ENCODE measurements at regions not wholly inside any gene's neighbourhood (a gene's known extent, or its start where the extent isn't known, plus 50 kb on each side); places are given as distances from the start of the nearest gene placed in this dataset.
A peak's percentile ranks its signal among the peaks of the same experiment; 100 is the strongest.

GRCh38 chr18:55907453-55908175 is 319.6 kb upstream of the TCF4 start:
- no peak overlapping the region for H3K4me3 ChIP-seq (replicated peaks in 1 of 3)
- no peaks in the 10 kb centered on the region for H3K27me3 ChIP-seq
- DNase-seq, result peak in 1 of 2 donors; percentile 6
- H3K27ac ChIP-seq, result no peak overlapping the region
- H3K4me1 ChIP-seq, result no peaks in the 10 kb centered on the region
- 37 to 43% methylated on average over 6 of the region's 6 CpGs for WGBS, 2 donors
- intact Hi-C loops (cut with DNase I), result no loop called here
- TF ChIP-seq CTCF (IDR thresholded peaks at IDR 0.05) (no peak), POLR2A (IDR thresholded peaks at IDR 0.05) (no peak)
- H3K36me3 ChIP-seq, result no peaks in the 10 kb centered on the region
- no peaks in the 10 kb centered on the region for H3K9me3 ChIP-seq

- Histone ChIP-seq H3K27me3 (no peaks in the 10 kb centered on the region), H3K27ac (no peak overlapping the region), H3K36me3 (no peaks in the 10 kb centered on the region), H3K4me1 (no peaks in the 10 kb centered on the region), H3K4me3 (replicated peaks in 1 of 3) (no peak overlapping the region), H3K9me3 (no peaks in the 10 kb centered on the region)
- no peak for DNase-seq
- WGBS, 2 donors, result 71 to 82% methylated on average over 2 of the region's 2 CpGs
- no peak for TF ChIP-seq POLR2A (IDR thresholded peaks at IDR 0.05)
- TF ChIP-seq CTCF (IDR thresholded peaks at IDR 0.05), result no peak
- intact Hi-C loops (cut with DNase I), result no loop called here
Observed at GRCh38 chr18:55906536-55906935, 318.5 kb upstream of the TCF4 start.

GRCh38 chr18:55903911-55904310 is 315.9 kb upstream of the TCF4 start:
- intact Hi-C loops (cut with DNase I), result no loop called here
- WGBS, 2 donors, result 83 to 91% methylated on average over 6 of the region's 6 CpGs

GRCh38 chr18:55900380-55900779 is 312.4 kb upstream of the TCF4 start:
- H3K27me3 ChIP-seq, result no peaks in the 10 kb centered on the region
- no peak for DNase-seq
- no peaks in the 10 kb centered on the region for H3K9me3 ChIP-seq
- H3K4me3 ChIP-seq (replicated peaks in 1 of 3), result no peak overlapping the region
- WGBS, 2 donors, result 76 to 80% methylated on average over 2 of the region's 2 CpGs
- no peaks in the 10 kb centered on the region for H3K36me3 ChIP-seq
- H3K4me1 ChIP-seq, result no peaks in the 10 kb centered on the region
- intact Hi-C loops (cut with DNase I), result no loop called here
- H3K27ac ChIP-seq, result no peak overlapping the region
- TF ChIP-seq CTCF (IDR thresholded peaks at IDR 0.05) (no peak), POLR2A (IDR thresholded peaks at IDR 0.05) (no peak)

More at GRCh38 chr18:55903911-55904310, 315.9 kb upstream of the TCF4 start:
- Histone ChIP-seq H3K27ac (no peak overlapping the region), H3K4me1 (no peaks in the 10 kb centered on the region), H3K4me3 (replicated peaks in 1 of 3) (no peak overlapping the region), H3K36me3 (no peaks in the 10 kb centered on the region), H3K9me3 (no peaks in the 10 kb centered on the region), H3K27me3 (no peaks in the 10 kb centered on the region)
- TF ChIP-seq POLR2A (IDR thresholded peaks at IDR 0.05) (no peak), CTCF (IDR thresholded peaks at IDR 0.05) (no peak)
- DNase-seq, result no peak

- intact Hi-C loops (cut with DNase I), result no loop called here
- H3K9me3 ChIP-seq, result no peaks in the 10 kb centered on the region
- TF ChIP-seq CTCF (IDR thresholded peaks at IDR 0.05) (no peak), POLR2A (IDR thresholded peaks at IDR 0.05) (no peak)
- no peak overlapping the region for H3K4me3 ChIP-seq (replicated peaks in 1 of 3)
- 71 to 74% methylated on average over 3 of the region's 3 CpGs for WGBS, 2 donors
- H3K36me3 ChIP-seq, result no peaks in the 10 kb centered on the region
- no peaks in the 10 kb centered on the region for H3K27me3 ChIP-seq
- no peaks in the 10 kb centered on the region for H3K4me1 ChIP-seq
- DNase-seq, result no peak
- no peak overlapping the region for H3K27ac ChIP-seq
Observed at GRCh38 chr18:55897091-55897689, 309.2 kb upstream of the TCF4 start.
